MM.1S (cell line): ENCODE measurements at regions not wholly inside any gene's neighbourhood (a gene's known extent, or its start where the extent isn't known, plus 50 kb on each side); places are given as distances from the start of the nearest gene placed in this dataset.

Source experiments
- EZH2 ChIP-seq: fragments of 300-600 bp; sonication (generic); optimal IDR thresholded peaks from 2 replicates; pipeline ENCODE3; 2017; ENCODE audit warnings: low read depth, mild to moderate bottlenecking, antibody characterized with exemption, low read length, mixed read lengths
- EZH2phosphoT487 ChIP-seq: fragments of 300-600 bp; sonication (generic); IDR thresholded peaks from 2 replicates; pipeline ENCODE4 v1.6.1; 2018; ENCODE audit warnings: antibody characterized with exemption, low read length
- TF ChIP-seq, protein P1 (sequence below): fragments of 300-600 bp; sonication (generic); IDR thresholded peaks from 2 replicates; pipeline ENCODE4 v1.5.1; 2016; ENCODE audit warnings: antibody characterized with exemption, low read length, mixed read lengths

DNA sequence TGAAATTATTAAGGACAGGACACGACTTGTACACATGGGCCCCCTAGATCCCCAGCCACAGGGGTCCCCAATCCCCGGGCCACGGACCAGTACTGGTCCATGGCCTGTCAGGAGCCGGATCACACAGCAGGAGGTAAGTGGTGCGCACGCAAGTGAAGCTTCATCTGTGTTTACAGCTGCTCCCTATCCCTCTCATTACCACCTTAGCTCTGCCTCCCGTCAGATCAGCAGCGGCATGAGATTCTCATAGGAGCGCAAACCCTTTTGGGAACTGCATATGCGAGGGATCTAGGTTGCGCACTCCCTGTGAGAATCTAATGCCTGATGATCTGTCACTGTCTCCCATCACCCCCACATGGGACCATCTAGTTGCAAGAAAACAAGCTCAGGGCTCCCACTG is 137.8 kb upstream of the ZFHX3 start:
- TF ChIP-seq, protein P1, sequence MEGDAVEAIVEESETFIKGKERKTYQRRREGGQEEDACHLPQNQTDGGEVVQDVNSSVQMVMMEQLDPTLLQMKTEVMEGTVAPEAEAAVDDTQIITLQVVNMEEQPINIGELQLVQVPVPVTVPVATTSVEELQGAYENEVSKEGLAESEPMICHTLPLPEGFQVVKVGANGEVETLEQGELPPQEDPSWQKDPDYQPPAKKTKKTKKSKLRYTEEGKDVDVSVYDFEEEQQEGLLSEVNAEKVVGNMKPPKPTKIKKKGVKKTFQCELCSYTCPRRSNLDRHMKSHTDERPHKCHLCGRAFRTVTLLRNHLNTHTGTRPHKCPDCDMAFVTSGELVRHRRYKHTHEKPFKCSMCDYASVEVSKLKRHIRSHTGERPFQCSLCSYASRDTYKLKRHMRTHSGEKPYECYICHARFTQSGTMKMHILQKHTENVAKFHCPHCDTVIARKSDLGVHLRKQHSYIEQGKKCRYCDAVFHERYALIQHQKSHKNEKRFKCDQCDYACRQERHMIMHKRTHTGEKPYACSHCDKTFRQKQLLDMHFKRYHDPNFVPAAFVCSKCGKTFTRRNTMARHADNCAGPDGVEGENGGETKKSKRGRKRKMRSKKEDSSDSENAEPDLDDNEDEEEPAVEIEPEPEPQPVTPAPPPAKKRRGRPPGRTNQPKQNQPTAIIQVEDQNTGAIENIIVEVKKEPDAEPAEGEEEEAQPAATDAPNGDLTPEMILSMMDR = no peak
- TF ChIP-seq EZH2phosphoT487 (no peak), EZH2 (no peak)
